DND-41 (cell line): ENCODE measurements at regions not wholly inside any gene's neighbourhood (a gene's known extent, or its start where the extent isn't known, plus 50 kb on each side); places are given as distances from the start of the nearest gene placed in this dataset.

Experiments used
- ATAC-seq: fragments of 200-7000 bp; cut with Tn5 transposase; 3 replicates; pipeline ENCODE4 v1.9.1; 2021; ENCODE audit warnings: low read depth; ENCODE audit not compliant: insufficient read depth
- DNase-seq: peaks from one replicate; pipeline ENCODE4 v3.0.0-alpha.2; 2020
- H2AFZ ChIP-seq: 2 replicates; pipeline ENCODE4 v1.6.0; 2012; ENCODE audit warnings: low read depth, low read length
- H3K27ac ChIP-seq: 2 replicates; pipeline ENCODE4 v1.5.1; 2012; ENCODE audit warnings: low read length, inconsistent platforms
- H3K27me3 ChIP-seq: fragments of 200-600 bp; sonication (generic); 2 replicates; pipeline ENCODE4 v1.6.0; 2012; ENCODE audit warnings: low read length, mild to moderate bottlenecking, inconsistent platforms; ENCODE audit not compliant: insufficient read depth, poor library complexity
- H3K36me3 ChIP-seq: 2 replicates; pipeline ENCODE4 v1.5.1; 2012; ENCODE audit warnings: low read length, inconsistent platforms; ENCODE audit not compliant: insufficient read depth
- H3K4me1 ChIP-seq: 2 replicates; pipeline ENCODE4 v1.5.1; 2012; ENCODE audit warnings: mild to moderate bottlenecking, low read length; ENCODE audit not compliant: insufficient read depth
- H3K4me2 ChIP-seq: 2 replicates; pipeline ENCODE4 v1.6.0; 2012; ENCODE audit warnings: mild to moderate bottlenecking, moderate library complexity, low read length, inconsistent platforms; ENCODE audit not compliant: insufficient read depth
- H3K4me3 ChIP-seq, 2 experiments: fragments of 200-600 bp in 1 of 2; shearing (Covaris generic) in 1 of 2; 2 replicates each; pipeline ENCODE4 v1.5.1; 2012 to 2016; ENCODE audit warnings: inconsistent platforms in 2 of 2, low read length in 2 of 2, mild to moderate bottlenecking in 2 of 2, low read depth in 1 of 2, moderate library complexity in 1 of 2
- H3K79me2 ChIP-seq: 2 replicates; pipeline ENCODE4 v1.6.0; 2012; ENCODE audit warnings: low read length, inconsistent platforms; ENCODE audit not compliant: insufficient read depth
- H3K9ac ChIP-seq: 2 replicates; pipeline ENCODE4 v1.6.0; 2012; ENCODE audit warnings: low read depth, mild to moderate bottlenecking, inconsistent platforms, low read length, moderate library complexity
- H3K9me3 ChIP-seq: 2 replicates; pipeline ENCODE4 v1.5.1; 2012; ENCODE audit warnings: low read length, moderate library complexity, mild to moderate bottlenecking, inconsistent platforms; ENCODE audit not compliant: insufficient read depth, severe bottlenecking
- H4K20me1 ChIP-seq: 2 replicates; pipeline ENCODE4 v1.6.0; 2012; ENCODE audit warnings: low read length; ENCODE audit not compliant: insufficient read depth
- EZH2 ChIP-seq: IDR thresholded peaks from 3 replicates; pipeline ENCODE4 v1.6.1; 2012; ENCODE audit warnings: borderline replicate concordance, low read depth, mild to moderate bottlenecking, moderate library complexity, low read length, inconsistent platforms; ENCODE audit not compliant: severe bottlenecking
- TF ChIP-seq, protein P1 (sequence below): IDR thresholded peaks from 2 replicates; pipeline ENCODE4 v1.5.1; 2012; ENCODE audit warnings: borderline replicate concordance, low read length, moderate library complexity, mild to moderate bottlenecking; ENCODE audit not compliant: poor library complexity, severe bottlenecking; ENCODE audit errors: extremely low read depth

DNA sequence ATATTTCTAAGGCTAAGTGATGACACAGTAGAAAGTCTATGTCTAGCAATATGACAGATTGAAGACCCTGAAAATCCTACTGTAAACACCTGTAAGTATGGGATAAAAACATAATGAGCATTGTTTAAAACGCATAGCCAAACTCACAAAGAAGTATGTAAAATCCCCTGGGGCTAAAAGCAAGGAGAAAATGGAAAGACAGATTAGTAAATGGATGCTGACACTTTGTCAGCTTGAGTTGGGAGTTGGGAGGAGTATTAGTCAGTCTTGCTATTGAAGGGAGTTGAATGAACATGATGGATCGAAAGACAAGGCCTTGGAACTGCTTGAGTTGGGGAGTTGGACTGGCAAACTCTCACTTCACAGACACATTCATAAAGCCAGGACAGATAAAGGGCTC is 79.0 kb upstream of the PRKD1 start:
- Histone ChIP-seq H3K27ac (no peak overlapping the region), H3K9ac (no peak overlapping the region), H4K20me1 (no peaks in the 10 kb centered on the region), H3K79me2 (no peaks in the 10 kb centered on the region), H3K4me1 (no peaks in the 10 kb centered on the region), H2AFZ (no peak overlapping the region), H3K4me2 (no peak overlapping the region), H3K4me3 (no peak overlapping the region), H3K27me3 (no peaks in the 10 kb centered on the region), H3K9me3 (no peaks in the 10 kb centered on the region), H3K36me3 (no peaks in the 10 kb centered on the region)
- no peak for TF ChIP-seq EZH2
- TF ChIP-seq, protein P1, sequence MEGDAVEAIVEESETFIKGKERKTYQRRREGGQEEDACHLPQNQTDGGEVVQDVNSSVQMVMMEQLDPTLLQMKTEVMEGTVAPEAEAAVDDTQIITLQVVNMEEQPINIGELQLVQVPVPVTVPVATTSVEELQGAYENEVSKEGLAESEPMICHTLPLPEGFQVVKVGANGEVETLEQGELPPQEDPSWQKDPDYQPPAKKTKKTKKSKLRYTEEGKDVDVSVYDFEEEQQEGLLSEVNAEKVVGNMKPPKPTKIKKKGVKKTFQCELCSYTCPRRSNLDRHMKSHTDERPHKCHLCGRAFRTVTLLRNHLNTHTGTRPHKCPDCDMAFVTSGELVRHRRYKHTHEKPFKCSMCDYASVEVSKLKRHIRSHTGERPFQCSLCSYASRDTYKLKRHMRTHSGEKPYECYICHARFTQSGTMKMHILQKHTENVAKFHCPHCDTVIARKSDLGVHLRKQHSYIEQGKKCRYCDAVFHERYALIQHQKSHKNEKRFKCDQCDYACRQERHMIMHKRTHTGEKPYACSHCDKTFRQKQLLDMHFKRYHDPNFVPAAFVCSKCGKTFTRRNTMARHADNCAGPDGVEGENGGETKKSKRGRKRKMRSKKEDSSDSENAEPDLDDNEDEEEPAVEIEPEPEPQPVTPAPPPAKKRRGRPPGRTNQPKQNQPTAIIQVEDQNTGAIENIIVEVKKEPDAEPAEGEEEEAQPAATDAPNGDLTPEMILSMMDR: no peak
- no peak for DNase-seq
- no peak for ATAC-seq

DNA sequence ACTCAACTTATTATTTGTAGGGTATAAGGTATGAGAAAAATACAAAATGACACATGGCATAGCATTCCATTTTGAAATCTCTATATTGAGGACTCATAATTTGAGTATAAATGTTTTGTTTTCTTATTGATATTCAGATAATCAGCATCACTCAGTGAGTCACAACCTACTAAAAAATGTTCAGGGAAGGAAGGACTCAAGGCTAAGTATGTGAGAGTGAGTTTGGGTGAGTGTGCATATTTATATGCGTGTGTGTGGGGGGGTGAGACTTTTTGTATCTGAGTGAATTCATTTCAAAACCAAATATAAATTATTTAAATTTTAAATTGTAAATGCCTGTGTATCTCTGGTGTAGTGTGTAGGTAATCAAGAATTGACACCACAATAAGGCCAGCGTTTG is 87.8 kb upstream of the PRKD1 start:
- no peaks in the 10 kb centered on the region for H3K79me2 ChIP-seq
- no peak for DNase-seq
- no peaks in the 10 kb centered on the region for H3K27me3 ChIP-seq
- H3K9ac ChIP-seq: no peak overlapping the region
- ATAC-seq: no peak
- no peak overlapping the region for H3K27ac ChIP-seq
- TF ChIP-seq, protein P1: no peak
- no peak for TF ChIP-seq EZH2
- no peak overlapping the region for H2AFZ ChIP-seq
- H3K4me3 ChIP-seq: no peak overlapping the region
- H3K9me3 ChIP-seq: no peaks in the 10 kb centered on the region
- H3K4me1 ChIP-seq: no peaks in the 10 kb centered on the region
- no peaks in the 10 kb centered on the region for H3K36me3 ChIP-seq
- H3K4me2 ChIP-seq: no peak overlapping the region
- no peaks in the 10 kb centered on the region for H4K20me1 ChIP-seq

DNA sequence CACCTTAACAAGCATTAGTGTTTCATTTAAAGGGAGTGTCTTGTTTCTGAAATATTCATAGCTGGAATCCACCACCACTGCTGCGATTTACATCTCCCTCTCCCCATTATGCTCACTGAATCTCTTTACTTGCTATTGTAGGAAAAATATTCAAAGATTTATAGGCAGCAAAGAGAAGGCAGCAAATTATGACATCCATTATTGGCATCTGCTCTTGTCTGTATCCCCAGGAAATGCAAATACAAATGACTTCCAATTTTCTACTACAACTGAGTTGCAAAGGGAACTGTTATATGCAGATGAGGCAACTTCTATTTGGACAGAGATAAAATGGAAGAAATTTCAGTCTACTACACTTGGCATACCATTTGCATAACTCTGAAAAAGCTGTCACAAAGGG is 88.4 kb upstream of the PRKD1 start:
- Histone ChIP-seq H4K20me1 (no peaks in the 10 kb centered on the region), H3K27me3 (no peaks in the 10 kb centered on the region), H3K36me3 (no peaks in the 10 kb centered on the region), H3K9ac (no peak overlapping the region), H3K4me2 (no peak overlapping the region), H3K9me3 (no peaks in the 10 kb centered on the region), H3K4me1 (no peaks in the 10 kb centered on the region), H2AFZ (no peak overlapping the region), H3K4me3 (no peak overlapping the region), H3K79me2 (no peaks in the 10 kb centered on the region), H3K27ac (no peak overlapping the region)
- TF ChIP-seq EZH2: no peak
- TF ChIP-seq, protein P1: no peak
- ATAC-seq (no peak), DNase-seq (no peak)

DNA sequence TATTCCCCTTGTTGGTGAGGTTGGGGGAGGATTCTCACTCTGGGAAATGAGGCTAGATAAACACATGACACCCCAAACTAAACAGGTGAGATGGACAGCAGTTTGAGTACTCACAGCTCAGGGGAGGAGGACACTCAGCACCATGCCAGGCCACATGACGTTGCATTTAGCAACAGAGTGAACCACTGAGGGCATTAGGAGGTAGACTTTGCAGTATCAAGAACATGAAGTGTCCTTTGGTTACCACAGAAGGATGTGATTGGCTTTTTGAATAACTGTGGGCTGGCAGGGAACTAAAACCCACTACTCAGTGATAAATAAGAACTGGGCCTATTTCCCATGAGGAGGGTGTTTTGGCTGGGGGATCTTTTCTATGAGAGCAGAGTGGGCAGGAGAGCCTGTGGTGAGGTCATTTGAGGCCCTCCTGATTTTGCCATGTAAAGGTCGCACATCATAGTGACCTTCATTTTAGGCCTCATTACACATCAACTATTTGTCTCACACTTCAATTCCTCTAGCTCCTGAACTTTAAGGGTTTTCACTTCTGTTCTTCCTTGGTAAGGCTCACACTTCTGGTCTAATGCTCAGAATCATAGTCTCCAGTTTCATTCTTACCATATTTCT is 89.8 kb upstream of the PRKD1 start:
- DNase-seq (no peak), ATAC-seq (no peak)
- no peaks in the 10 kb centered on the region for H3K27me3 ChIP-seq
- no peak for TF ChIP-seq EZH2
- TF ChIP-seq, protein P1: no peak
- H2AFZ ChIP-seq: no peak overlapping the region
- no peak overlapping the region for H3K4me2 ChIP-seq
- no peaks in the 10 kb centered on the region for H3K36me3 ChIP-seq
- H4K20me1 ChIP-seq: no peaks in the 10 kb centered on the region
- no peak overlapping the region for H3K27ac ChIP-seq
- H3K9ac ChIP-seq: no peak overlapping the region
- H3K79me2 ChIP-seq: no peaks in the 10 kb centered on the region
- no peaks in the 10 kb centered on the region for H3K9me3 ChIP-seq
- H3K4me3 ChIP-seq: no peak overlapping the region
- no peaks in the 10 kb centered on the region for H3K4me1 ChIP-seq
